Neural progenitor cell (in vitro differentiated cells): ENCODE measurements at regions not wholly inside any gene's neighbourhood (a gene's known extent, or its start where the extent isn't known, plus 50 kb on each side); places are given as distances from the start of the nearest gene placed in this dataset.

Experiments used
- DNase-seq: peaks from one replicate; pipeline ENCODE4 v3.0.0-alpha.2; 2016; ENCODE audit warnings: low spot score
- H2AFZ ChIP-seq: fragments of 200-600 bp; sonication (generic); replicated peaks from 2 replicates; pipeline ENCODE4 v1.6.1; 2016; ENCODE audit warnings: antibody characterized with exemption
- H3F3A ChIP-seq: fragments of 200-600 bp; sonication (generic); 2 replicates; pipeline ENCODE4 v1.6.1; 2016; ENCODE audit warnings: antibody characterized with exemption, low read depth
- H3K27ac ChIP-seq: fragments of 200-600 bp; sonication (generic); 2 replicates; pipeline ENCODE4 v1.5.1; 2016; ENCODE audit warnings: mild to moderate bottlenecking
- H3K27me3 ChIP-seq: fragments of 200-600 bp; sonication (generic); 2 replicates; pipeline ENCODE4 v1.6.1; 2016; ENCODE audit warnings: mild to moderate bottlenecking, moderate library complexity
- H3K36me3 ChIP-seq: fragments of 200-600 bp; sonication (generic); 2 replicates; pipeline ENCODE4 v1.5.1; 2016
- H3K4me1 ChIP-seq: fragments of 200-600 bp; sonication (generic); 2 replicates; pipeline ENCODE4 v1.6.1; 2016; ENCODE audit warnings: mixed run types
- H3K4me2 ChIP-seq: fragments of 200-600 bp; sonication (generic); 2 replicates; pipeline ENCODE4 v1.6.1; 2016
- H3K4me3 ChIP-seq: fragments of 200-600 bp; sonication (generic); 2 replicates; pipeline ENCODE4 v1.5.1; 2016
- H3K79me2 ChIP-seq: fragments of 200-600 bp; sonication (generic); 2 replicates; pipeline ENCODE4 v1.6.1; 2016; ENCODE audit warnings: low read depth
- H3K9ac ChIP-seq: fragments of 200-600 bp; sonication (generic); 2 replicates; pipeline ENCODE4 v1.6.1; 2016
- H3K9me3 ChIP-seq: fragments of 200-600 bp; sonication (generic); 2 replicates; pipeline ENCODE4 v1.5.1; 2016; ENCODE audit warnings: low read depth
- H4K20me1 ChIP-seq: fragments of 200-600 bp; sonication (generic); 2 replicates; pipeline ENCODE4 v1.6.1; 2016; ENCODE audit warnings: low read depth
- H3K27ac Mint-ChIP-seq: 3 replicates; pipeline ENCODE4 v1.8.0; 2021; ENCODE audit warnings: mixed read lengths
- H3K27me3 Mint-ChIP-seq: 2 replicates; pipeline ENCODE4 v1.8.0; 2022; ENCODE audit warnings: low read depth, mild to moderate bottlenecking, inconsistent platforms, moderate library complexity, mixed read lengths; ENCODE audit not compliant: insufficient read depth
- H3K36me3 Mint-ChIP-seq: 3 replicates; pipeline ENCODE4 v1.8.0; 2021; ENCODE audit warnings: mixed read lengths
- H3K4me1 Mint-ChIP-seq: 3 replicates; pipeline ENCODE4 v1.8.0; 2021; ENCODE audit warnings: mixed read lengths
- H3K4me3 Mint-ChIP-seq: 3 replicates; pipeline ENCODE4 v1.8.0; 2021; ENCODE audit warnings: mild to moderate bottlenecking, moderate library complexity, mixed read lengths
- H3K9me3 Mint-ChIP-seq: 3 replicates; pipeline ENCODE4 v1.8.0; 2020; ENCODE audit warnings: mixed read lengths
- CTCF ChIP-seq: fragments of 200-600 bp; sonication (generic); IDR thresholded peaks from 2 replicates; pipeline ENCODE4 v1.5.1; 2017; ENCODE audit warnings: antibody characterized with exemption, mild to moderate bottlenecking
- EZH2 ChIP-seq: fragments of 200-600 bp; sonication (generic); IDR thresholded peaks from 2 replicates; pipeline ENCODE4 v1.6.1; 2017; ENCODE audit warnings: antibody characterized with exemption, mild to moderate bottlenecking, moderate library complexity
- EZH2phosphoT487 ChIP-seq: fragments of 200-600 bp; sonication (generic); IDR thresholded peaks from 2 replicates; pipeline ENCODE4 v1.6.1; 2017; ENCODE audit warnings: antibody characterized with exemption

GRCh38 chr5:61731946-61732314 lies 399.9 kb downstream of the ZSWIM6 start:
- Mint-ChIP-seq H3K9me3 (no peaks in the 10 kb centered on the region), H3K27me3 (peaks cover 2% of the 10 kb centered on the region), H3K27ac (peak overlapping the region; percentile 94), H3K4me3 (peak overlapping the region; percentile 67), H3K4me1 (peaks cover 58% of the 10 kb centered on the region), H3K36me3 (no peaks in the 10 kb centered on the region)
- Histone ChIP-seq H3K27ac (no peak overlapping the region), H3K4me1 (peaks cover 13% of the 10 kb centered on the region), H3K4me2 (no peak overlapping the region), H2AFZ (no peak overlapping the region), H4K20me1 (no peaks in the 10 kb centered on the region), H3K9ac (no peak overlapping the region), H3K9me3 (no peaks in the 10 kb centered on the region), H3K36me3 (no peaks in the 10 kb centered on the region), H3F3A (no peaks in the 10 kb centered on the region), H3K4me3 (no peak overlapping the region), H3K79me2 (no peaks in the 10 kb centered on the region), H3K27me3 (no peaks in the 10 kb centered on the region)
- no peak for TF ChIP-seq EZH2
- TF ChIP-seq EZH2phosphoT487: no peak
- TF ChIP-seq CTCF: no peak
- no peak for DNase-seq

- Histone ChIP-seq H3K36me3 (no peaks in the 10 kb centered on the region), H4K20me1 (no peaks in the 10 kb centered on the region), H3F3A (no peaks in the 10 kb centered on the region), H3K4me2 (peak overlapping the region; percentile 45), H3K27ac (no peak overlapping the region), H3K9me3 (no peaks in the 10 kb centered on the region), H3K9ac (no peak overlapping the region), H3K4me3 (no peak overlapping the region), H2AFZ (peak overlapping the region; percentile 32), H3K79me2 (no peaks in the 10 kb centered on the region), H3K27me3 (no peaks in the 10 kb centered on the region), H3K4me1 (peaks cover 13% of the 10 kb centered on the region)
- TF ChIP-seq CTCF: no peak
- TF ChIP-seq EZH2: no peak
- TF ChIP-seq EZH2phosphoT487: no peak
- peak overlapping the region; percentile 94 for H3K27ac Mint-ChIP-seq
- H3K27me3 Mint-ChIP-seq: peaks cover 2% of the 10 kb centered on the region
- H3K4me1 Mint-ChIP-seq: peaks cover 62% of the 10 kb centered on the region
- peak; percentile 28 for DNase-seq
- peak overlapping the region; percentile 67 for H3K4me3 Mint-ChIP-seq
- no peaks in the 10 kb centered on the region for H3K9me3 Mint-ChIP-seq
- H3K36me3 Mint-ChIP-seq: no peaks in the 10 kb centered on the region
Measured at GRCh38 chr5:61732369-61732768, 400.3 kb downstream of the ZSWIM6 start.

GRCh38 chr5:61732796-61733195 lies 400.7 kb downstream of the ZSWIM6 start:
- H3K36me3 Mint-ChIP-seq: no peaks in the 10 kb centered on the region
- Histone ChIP-seq H3K4me2 (peak overlapping the region; percentile 45), H3F3A (no peaks in the 10 kb centered on the region), H3K79me2 (no peaks in the 10 kb centered on the region), H3K9ac (no peak overlapping the region), H3K4me3 (no peak overlapping the region), H3K4me1 (peaks cover 13% of the 10 kb centered on the region), H3K9me3 (no peaks in the 10 kb centered on the region), H3K36me3 (no peaks in the 10 kb centered on the region), H4K20me1 (no peaks in the 10 kb centered on the region), H3K27ac (no peak overlapping the region), H3K27me3 (no peaks in the 10 kb centered on the region), H2AFZ (peak overlapping the region; percentile 32)
- H3K4me1 Mint-ChIP-seq: peaks cover 67% of the 10 kb centered on the region
- DNase-seq: no peak
- TF ChIP-seq CTCF (no peak), EZH2 (no peak), EZH2phosphoT487 (no peak)
- peaks cover 2% of the 10 kb centered on the region for H3K27me3 Mint-ChIP-seq
- peak overlapping the region; percentile 67 for H3K4me3 Mint-ChIP-seq
- H3K27ac Mint-ChIP-seq: peak overlapping the region; percentile 94
- no peaks in the 10 kb centered on the region for H3K9me3 Mint-ChIP-seq
